Bronchial epithelial cell (primary cell): ENCODE measurements at regions not wholly inside any gene's neighbourhood (a gene's known extent, or its start where the extent isn't known, plus 50 kb on each side); places are given as distances from the start of the nearest gene placed in this dataset.

ENCODE experiments used
- DNase-seq: peaks from one replicate; pipeline ENCODE4 v3.0.0-alpha.2; 2010; ENCODE audit warnings: low read depth
- FAIRE-seq: peaks from 2 replicates; lab custom pipeline; 2011; peaks lifted over from hg19 to GRCh38; lab: Jason Lieb, UNC
- H3K27me3 ChIP-seq: 2 replicates; pipeline ENCODE4 v1.5.1; 2011; ENCODE audit warnings: low read length; ENCODE audit not compliant: control insufficient read depth, insufficient read depth
- H3K36me3 ChIP-seq: 2 replicates; pipeline ENCODE4 v1.5.1; 2011; ENCODE audit warnings: low read length; ENCODE audit not compliant: control insufficient read depth, insufficient read depth
- H3K4me3 ChIP-seq: 2 replicates; pipeline ENCODE4 v1.5.1; 2011; ENCODE audit warnings: mild to moderate bottlenecking, low read depth, low read length, control low read depth
- CTCF ChIP-seq: IDR thresholded peaks from 2 replicates; pipeline ENCODE4 v1.5.1; 2011; ENCODE audit warnings: mild to moderate bottlenecking, moderate library complexity, low read length, control low read depth, inconsistent platforms; ENCODE audit not compliant: insufficient read depth, severe bottlenecking

GRCh38 chr15:29874977-29875376, 52.7 kb upstream of the TJP1 start:
- no peak for DNase-seq
- Histone ChIP-seq H3K4me3 (no peak overlapping the region), H3K27me3 (no peaks in the 10 kb centered on the region), H3K36me3 (no peaks in the 10 kb centered on the region)
- no peak for FAIRE-seq
- TF ChIP-seq CTCF = no peak

- no peak for FAIRE-seq
- no peak for TF ChIP-seq CTCF
- no peak for DNase-seq
- no peaks in the 10 kb centered on the region for H3K27me3 ChIP-seq
- no peak overlapping the region for H3K4me3 ChIP-seq
- H3K36me3 ChIP-seq = no peaks in the 10 kb centered on the region
Measured at GRCh38 chr15:29873947-29874411, 51.7 kb upstream of the TJP1 start.

- DNase-seq (no peak), FAIRE-seq (no peak)
- Histone ChIP-seq H3K27me3 (no peaks in the 10 kb centered on the region), H3K36me3 (no peaks in the 10 kb centered on the region), H3K4me3 (no peak overlapping the region)
- no peak for TF ChIP-seq CTCF
Measured at GRCh38 chr15:29873264-29873663, 51.0 kb upstream of the TJP1 start.

GRCh38 chr15:29872716-29873115, 50.4 kb upstream of the TJP1 start:
- no peak for DNase-seq
- no peaks in the 10 kb centered on the region for H3K36me3 ChIP-seq
- no peak overlapping the region for H3K4me3 ChIP-seq
- TF ChIP-seq CTCF = no peak
- H3K27me3 ChIP-seq = no peaks in the 10 kb centered on the region
- no peak for FAIRE-seq
